Activated naive CD4-positive, alpha-beta T cell treated with anti-CD3 and anti-CD28 coated beads, Interleukin-2, amount 50 U/mL, for 24 hours (primary cell): ENCODE measurements at regions not wholly inside any gene's neighbourhood (a gene's known extent, or its start where the extent isn't known, plus 50 kb on each side); places are given as distances from the start of the nearest gene placed in this dataset.

Source experiments
- H3K27ac Mint-ChIP-seq: one replicate; pipeline ENCODE4 v1.8.0; 2021; ENCODE audit warnings: mild to moderate bottlenecking, mixed read lengths
- H3K27me3 Mint-ChIP-seq: one replicate; pipeline ENCODE4 v1.8.0; 2021; ENCODE audit warnings: mixed read lengths
- H3K36me3 Mint-ChIP-seq: one replicate; pipeline ENCODE4 v1.8.0; 2021; ENCODE audit warnings: mixed read lengths
- H3K4me1 Mint-ChIP-seq: one replicate; pipeline ENCODE4 v1.8.0; 2021; ENCODE audit warnings: mixed read lengths
- H3K4me3 Mint-ChIP-seq: one replicate; pipeline ENCODE4 v1.8.0; 2021; ENCODE audit warnings: mild to moderate bottlenecking, mixed read lengths
- H3K9me3 Mint-ChIP-seq: one replicate; pipeline ENCODE4 v1.8.0; 2021; ENCODE audit warnings: mixed read lengths

- H3K36me3 Mint-ChIP-seq: no peaks in the 10 kb centered on the region
- no peak overlapping the region for H3K27ac Mint-ChIP-seq
- no peak overlapping the region for H3K4me3 Mint-ChIP-seq
Observed at GRCh38 chr9:135239769-135240141, 152.3 kb downstream of the OLFM1 start.

GRCh38 chr9:135240222-135240621, 152.8 kb downstream of the OLFM1 start:
- Mint-ChIP-seq H3K4me1 (no peaks in the 10 kb centered on the region), H3K9me3 (no peaks in the 10 kb centered on the region), H3K27ac (no peak overlapping the region), H3K36me3 (no peaks in the 10 kb centered on the region), H3K27me3 (peaks cover 9% of the 10 kb centered on the region), H3K4me3 (no peak overlapping the region)

More at GRCh38 chr9:135239769-135240141, 152.3 kb downstream of the OLFM1 start:
- no peaks in the 10 kb centered on the region for H3K4me1 Mint-ChIP-seq
- H3K9me3 Mint-ChIP-seq: no peaks in the 10 kb centered on the region
- H3K27me3 Mint-ChIP-seq: peaks cover 6% of the 10 kb centered on the region

GRCh38 chr9:135240871-135241311, 153.4 kb downstream of the OLFM1 start:
- no peak overlapping the region for H3K4me3 Mint-ChIP-seq
- H3K36me3 Mint-ChIP-seq: no peaks in the 10 kb centered on the region
- H3K27me3 Mint-ChIP-seq: peaks cover 7% of the 10 kb centered on the region
- H3K9me3 Mint-ChIP-seq: no peaks in the 10 kb centered on the region
- no peak overlapping the region for H3K27ac Mint-ChIP-seq
- H3K4me1 Mint-ChIP-seq: no peaks in the 10 kb centered on the region

- Mint-ChIP-seq H3K27me3 (peaks cover 9% of the 10 kb centered on the region), H3K36me3 (no peaks in the 10 kb centered on the region), H3K4me1 (no peaks in the 10 kb centered on the region), H3K27ac (no peak overlapping the region), H3K9me3 (no peaks in the 10 kb centered on the region), H3K4me3 (no peak overlapping the region)
Observed at GRCh38 chr9:135241381-135242048, 154.0 kb downstream of the OLFM1 start.

- Mint-ChIP-seq H3K36me3 (no peaks in the 10 kb centered on the region), H3K27me3 (peaks cover 9% of the 10 kb centered on the region), H3K27ac (no peak overlapping the region), H3K4me1 (no peaks in the 10 kb centered on the region), H3K4me3 (no peak overlapping the region), H3K9me3 (no peaks in the 10 kb centered on the region)
Observed at GRCh38 chr9:135242049-135242396, 154.6 kb downstream of the OLFM1 start.

GRCh38 chr9:135242406-135242805, 154.9 kb downstream of the OLFM1 start:
- Mint-ChIP-seq H3K4me1 (no peaks in the 10 kb centered on the region), H3K4me3 (no peak overlapping the region), H3K27me3 (peaks cover 9% of the 10 kb centered on the region), H3K9me3 (no peaks in the 10 kb centered on the region), H3K36me3 (no peaks in the 10 kb centered on the region), H3K27ac (no peak overlapping the region)

GRCh38 chr9:135243201-135244190, 156.0 kb downstream of the OLFM1 start:
- H3K27ac Mint-ChIP-seq: no peak overlapping the region
- H3K4me1 Mint-ChIP-seq: no peaks in the 10 kb centered on the region
- no peaks in the 10 kb centered on the region for H3K9me3 Mint-ChIP-seq
- H3K27me3 Mint-ChIP-seq: peaks cover 9% of the 10 kb centered on the region
- H3K36me3 Mint-ChIP-seq: no peaks in the 10 kb centered on the region
- H3K4me3 Mint-ChIP-seq: no peak overlapping the region

GRCh38 chr9:135244271-135245221, 157.1 kb downstream of the OLFM1 start:
- H3K27me3 Mint-ChIP-seq: peaks cover 9% of the 10 kb centered on the region
- no peaks in the 10 kb centered on the region for H3K9me3 Mint-ChIP-seq
- H3K4me3 Mint-ChIP-seq: no peak overlapping the region

GRCh38 chr9:135245482-135246247, 158.2 kb downstream of the OLFM1 start:
- H3K4me1 Mint-ChIP-seq: no peaks in the 10 kb centered on the region
- H3K9me3 Mint-ChIP-seq: no peaks in the 10 kb centered on the region
- no peak overlapping the region for H3K27ac Mint-ChIP-seq
- no peak overlapping the region for H3K4me3 Mint-ChIP-seq
- H3K27me3 Mint-ChIP-seq: peaks cover 6% of the 10 kb centered on the region
- no peaks in the 10 kb centered on the region for H3K36me3 Mint-ChIP-seq

More at GRCh38 chr9:135244271-135245221, 157.1 kb downstream of the OLFM1 start:
- Mint-ChIP-seq H3K27ac (no peak overlapping the region), H3K36me3 (no peaks in the 10 kb centered on the region), H3K4me1 (no peaks in the 10 kb centered on the region)

GRCh38 chr9:135246248-135247205, 159.1 kb downstream of the OLFM1 start:
- Mint-ChIP-seq H3K4me1 (no peaks in the 10 kb centered on the region), H3K27ac (no peak overlapping the region), H3K4me3 (no peak overlapping the region), H3K27me3 (peaks cover 6% of the 10 kb centered on the region), H3K36me3 (no peaks in the 10 kb centered on the region), H3K9me3 (no peaks in the 10 kb centered on the region)

GRCh38 chr9:135247227-135247930, 159.9 kb downstream of the OLFM1 start:
- Mint-ChIP-seq H3K4me1 (no peaks in the 10 kb centered on the region), H3K27me3 (peaks cover 6% of the 10 kb centered on the region), H3K36me3 (no peaks in the 10 kb centered on the region), H3K4me3 (no peak overlapping the region), H3K9me3 (no peaks in the 10 kb centered on the region), H3K27ac (no peak overlapping the region)

GRCh38 chr9:135248111-135248510, 160.6 kb downstream of the OLFM1 start:
- H3K36me3 Mint-ChIP-seq: no peaks in the 10 kb centered on the region
- H3K27ac Mint-ChIP-seq: no peak overlapping the region
- peaks cover 6% of the 10 kb centered on the region for H3K27me3 Mint-ChIP-seq
- no peaks in the 10 kb centered on the region for H3K9me3 Mint-ChIP-seq
- H3K4me1 Mint-ChIP-seq: no peaks in the 10 kb centered on the region
- no peak overlapping the region for H3K4me3 Mint-ChIP-seq

- no peak overlapping the region for H3K4me3 Mint-ChIP-seq
- no peaks in the 10 kb centered on the region for H3K36me3 Mint-ChIP-seq
- no peaks in the 10 kb centered on the region for H3K9me3 Mint-ChIP-seq
- H3K4me1 Mint-ChIP-seq: no peaks in the 10 kb centered on the region
- H3K27ac Mint-ChIP-seq: no peak overlapping the region
- peaks cover 6% of the 10 kb centered on the region for H3K27me3 Mint-ChIP-seq
Observed at GRCh38 chr9:135248721-135249120, 161.3 kb downstream of the OLFM1 start.
